ENCODE measurements at regions not wholly inside any gene's neighbourhood (a gene's known extent, or its start where the extent isn't known, plus 50 kb on each side); places are given as distances from the start of the nearest gene placed in this dataset.

DNA sequence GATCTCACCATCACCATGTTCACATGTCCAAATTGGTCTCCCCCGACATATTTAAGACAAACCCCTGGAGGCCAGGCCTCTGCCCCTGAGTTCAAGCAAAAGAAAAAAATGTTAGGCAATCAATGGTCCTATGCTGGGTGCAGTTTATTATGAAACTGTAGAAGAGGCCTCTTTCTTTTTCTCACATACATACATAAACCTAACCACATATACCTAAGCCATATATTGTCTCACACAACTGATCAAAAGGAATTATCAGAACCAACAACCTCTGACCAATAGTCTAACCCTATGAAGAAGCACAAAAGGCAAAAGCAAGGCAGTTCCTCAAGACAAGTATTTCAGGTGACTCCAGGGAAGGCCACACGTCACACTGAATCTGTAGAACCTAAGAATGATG, 49.9 kb downstream of the ILRUN start:
- TF ChIP-seq POLR2AphosphoS5 (IDR thresholded peaks at IDR 0.05; ENCODE audit: insufficient read depth, low read depth, low read length) = no peak
- no peak for TF ChIP-seq FOS (IDR thresholded peaks at IDR 0.05; ENCODE audit: borderline replicate concordance, insufficient read depth, low read length)
- TF ChIP-seq POLR2A (IDR thresholded peaks at IDR 0.05; ENCODE audit: low read depth, low read length) = no peak
- TF ChIP-seq GATA2 (IDR thresholded peaks at IDR 0.05; ENCODE audit: insufficient read depth, insufficient read length, low read depth, low read length) = no peak
- TF ChIP-seq, protein P1, sequence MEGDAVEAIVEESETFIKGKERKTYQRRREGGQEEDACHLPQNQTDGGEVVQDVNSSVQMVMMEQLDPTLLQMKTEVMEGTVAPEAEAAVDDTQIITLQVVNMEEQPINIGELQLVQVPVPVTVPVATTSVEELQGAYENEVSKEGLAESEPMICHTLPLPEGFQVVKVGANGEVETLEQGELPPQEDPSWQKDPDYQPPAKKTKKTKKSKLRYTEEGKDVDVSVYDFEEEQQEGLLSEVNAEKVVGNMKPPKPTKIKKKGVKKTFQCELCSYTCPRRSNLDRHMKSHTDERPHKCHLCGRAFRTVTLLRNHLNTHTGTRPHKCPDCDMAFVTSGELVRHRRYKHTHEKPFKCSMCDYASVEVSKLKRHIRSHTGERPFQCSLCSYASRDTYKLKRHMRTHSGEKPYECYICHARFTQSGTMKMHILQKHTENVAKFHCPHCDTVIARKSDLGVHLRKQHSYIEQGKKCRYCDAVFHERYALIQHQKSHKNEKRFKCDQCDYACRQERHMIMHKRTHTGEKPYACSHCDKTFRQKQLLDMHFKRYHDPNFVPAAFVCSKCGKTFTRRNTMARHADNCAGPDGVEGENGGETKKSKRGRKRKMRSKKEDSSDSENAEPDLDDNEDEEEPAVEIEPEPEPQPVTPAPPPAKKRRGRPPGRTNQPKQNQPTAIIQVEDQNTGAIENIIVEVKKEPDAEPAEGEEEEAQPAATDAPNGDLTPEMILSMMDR (IDR thresholded peaks at IDR 0.05; ENCODE audit: extremely low read depth in 1 of 2, insufficient read depth in 1 of 2, low read depth in 1 of 2, low read length in 2 of 2) = no peak
- FAIRE-seq (no peak), DNase-seq (ENCODE audit: low read depth, low spot score) (no peak)
- BruUV-seq (replicated peaks) = no TSS peak
- Histone ChIP-seq H3K9me3 (replicated peaks; ENCODE audit: control insufficient read depth, insufficient read depth, low read length) (no peaks in the 10 kb centered on the region), H3K4me2 (ENCODE audit: insufficient read depth, low read length) (no peak overlapping the region), H3K4me1 (ENCODE audit: control insufficient read depth, extremely low read depth, insufficient read depth, low read length) (peaks cover 5% of the 10 kb centered on the region), H3K9ac (replicated peaks; ENCODE audit: extremely low read depth, insufficient read depth, low read length) (no peak overlapping the region), H4K20me1 (replicated peaks; ENCODE audit: control insufficient read depth, extremely low read depth, insufficient read depth, low read length) (peaks cover 2% of the 10 kb centered on the region), H3K36me3 (ENCODE audit: control insufficient read depth in 2 of 2, extremely low read depth in 1 of 2, insufficient read depth in 2 of 2, low read length in 2 of 2) (peaks cover 0 to 2% of the 10 kb centered on the region in 2 experiments), H3K27ac (ENCODE audit: insufficient read depth, low read depth, low read length) (no peak overlapping the region), H3K9me1 (replicated peaks; ENCODE audit: control insufficient read depth, extremely low read depth, insufficient read depth, low read length) (no peaks in the 10 kb centered on the region), H3K79me2 (ENCODE audit: control insufficient read depth, insufficient read depth, low read length) (peaks cover 32% of the 10 kb centered on the region), H2AFZ (ENCODE audit: low read depth, low read length) (no peak overlapping the region), H3K27me3 (ENCODE audit: control insufficient read depth in 2 of 2, insufficient read depth in 2 of 2, low read length in 2 of 2) (no peaks in the 10 kb centered on the region), H3K4me3 (replicated peaks in 1 of 3; ENCODE audit: insufficient read depth in 1 of 3, low read depth in 1 of 3, low read length in 3 of 3) (no peak overlapping the region)
- intact Hi-C loops (cut with micrococcal nuclease) (no loop called here), dilution Hi-C loops (cut with MboI; ENCODE audit: extremely low pct_ligation_motif_present, low sequenced_read_pairs) (no loop called here)
- POLR2A ChIA-PET = no interaction called here
- CTCF ChIA-PET = no interaction called here

DNA sequence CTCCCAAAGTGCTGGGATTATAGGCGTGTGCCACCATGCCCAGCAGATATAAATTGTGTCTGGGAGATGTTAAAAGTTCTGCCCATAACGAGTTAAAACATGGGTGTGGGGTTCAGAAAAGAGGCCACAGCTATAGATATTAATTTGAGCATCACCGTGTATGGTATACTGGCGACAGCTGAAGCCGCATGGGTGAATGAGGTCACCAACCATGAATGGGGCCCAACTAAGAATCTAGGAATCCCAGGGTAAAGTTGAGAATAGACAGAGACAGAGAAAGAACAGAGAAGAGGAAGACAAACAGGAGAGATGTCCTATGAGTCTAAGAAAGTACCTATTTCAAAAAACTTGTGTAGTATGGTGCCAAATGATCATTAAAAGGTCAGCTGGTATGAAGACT, 50.9 kb downstream of the ILRUN start:
- Histone ChIP-seq H3K9me1 (replicated peaks; ENCODE audit: control insufficient read depth, extremely low read depth, insufficient read depth, low read length) (no peaks in the 10 kb centered on the region), H3K4me1 (ENCODE audit: control insufficient read depth, extremely low read depth, insufficient read depth, low read length) (peaks cover 5% of the 10 kb centered on the region), H3K9ac (replicated peaks; ENCODE audit: extremely low read depth, insufficient read depth, low read length) (no peak overlapping the region), H3K9me3 (replicated peaks; ENCODE audit: control insufficient read depth, insufficient read depth, low read length) (no peaks in the 10 kb centered on the region), H3K4me3 (replicated peaks in 1 of 3; ENCODE audit: insufficient read depth in 1 of 3, low read depth in 1 of 3, low read length in 3 of 3) (no peak overlapping the region), H3K27ac (ENCODE audit: insufficient read depth, low read depth, low read length) (no peak overlapping the region), H3K4me2 (ENCODE audit: insufficient read depth, low read length) (no peak overlapping the region), H2AFZ (ENCODE audit: low read depth, low read length) (no peak overlapping the region), H3K36me3 (ENCODE audit: control insufficient read depth in 2 of 2, extremely low read depth in 1 of 2, insufficient read depth in 2 of 2, low read length in 2 of 2) (peaks cover 0 to 2% of the 10 kb centered on the region in 2 experiments), H4K20me1 (replicated peaks; ENCODE audit: control insufficient read depth, extremely low read depth, insufficient read depth, low read length) (peaks cover 3% of the 10 kb centered on the region), H3K79me2 (ENCODE audit: control insufficient read depth, insufficient read depth, low read length) (peaks cover 28% of the 10 kb centered on the region), H3K27me3 (ENCODE audit: control insufficient read depth in 2 of 2, insufficient read depth in 2 of 2, low read length in 2 of 2) (no peaks in the 10 kb centered on the region)
- ChIA-PET CTCF (interaction anchor here (1.4 kb wide), 1 partner anchor 9 kb away, joined by 3 read pairs; no protein-coding TSS in a partner anchor), POLR2A (no interaction called here)
- no peak for FAIRE-seq
- dilution Hi-C loops (cut with MboI; ENCODE audit: extremely low pct_ligation_motif_present, low sequenced_read_pairs) = no loop called here
- no TSS peak for BruUV-seq (replicated peaks)
- intact Hi-C loops (cut with micrococcal nuclease) = no loop called here
- DNase-seq (ENCODE audit: low read depth, low spot score) = no peak
- TF ChIP-seq MYC (IDR thresholded peaks at IDR 0.05; ENCODE audit: low read depth, low read length) (no peak), EZH2 (IDR thresholded peaks at IDR 0.05; ENCODE audit: borderline replicate concordance, low read depth, low read length, severe bottlenecking) (no peak), MAX (IDR thresholded peaks at IDR 0.05; ENCODE audit: insufficient read depth, insufficient read length) (no peak), POLR2AphosphoS5 (IDR thresholded peaks at IDR 0.05; ENCODE audit: insufficient read depth, low read depth, low read length) (no peak), POLR2A (IDR thresholded peaks at IDR 0.05; ENCODE audit: low read depth, low read length) (no peak), FOS (IDR thresholded peaks at IDR 0.05; ENCODE audit: borderline replicate concordance, insufficient read depth, low read length) (no peak), JUN (IDR thresholded peaks at IDR 0.05; ENCODE audit: borderline replicate concordance, insufficient read depth, insufficient read length, low read depth) (no peak), GATA2 (IDR thresholded peaks at IDR 0.05; ENCODE audit: insufficient read depth, insufficient read length, low read depth, low read length) (no peak)
- TF ChIP-seq, protein P1 (IDR thresholded peaks at IDR 0.05; ENCODE audit: extremely low read depth in 1 of 2, insufficient read depth in 1 of 2, low read depth in 1 of 2, low read length in 2 of 2) = no peak

Data from endothelial cell of umbilical vein (primary cell).